Astrocyte (in vitro differentiated cells and primary cell): ENCODE measurements at regions not wholly inside any gene's neighbourhood (a gene's known extent, or its start where the extent isn't known, plus 50 kb on each side); places are given as distances from the start of the nearest gene placed in this dataset.

ENCODE experiments used
- DNase-seq: peaks from one replicate; pipeline ENCODE4 v3.0.0-alpha.2; 2010; ENCODE audit warnings: low read depth
- FAIRE-seq: peaks from 2 replicates; lab custom pipeline; 2011; peaks lifted over from hg19 to GRCh38; lab: Jason Lieb, UNC
- H2AFZ ChIP-seq: 2 replicates; pipeline ENCODE4 v1.6.0; 2012; ENCODE audit warnings: low read depth, low read length, inconsistent platforms
- H3K27ac ChIP-seq: 2 replicates; pipeline ENCODE4 v1.5.1; 2011; ENCODE audit warnings: low read depth, low read length, inconsistent platforms
- H3K27me3 ChIP-seq: 2 replicates; pipeline ENCODE4 v1.6.0; 2011; ENCODE audit warnings: low read length, inconsistent platforms; ENCODE audit not compliant: insufficient read depth
- H3K36me3 ChIP-seq: 2 replicates; pipeline ENCODE4 v1.5.1; 2011; ENCODE audit warnings: low read length, inconsistent platforms; ENCODE audit not compliant: insufficient read depth
- H3K4me1 ChIP-seq: 2 replicates; pipeline ENCODE4 v1.5.1; 2011; ENCODE audit warnings: low read length, inconsistent platforms; ENCODE audit not compliant: insufficient read depth
- H3K4me2 ChIP-seq: 2 replicates; pipeline ENCODE4 v1.6.0; 2012; ENCODE audit warnings: low read length, inconsistent platforms
- H3K4me3 ChIP-seq: 2 replicates; pipeline ENCODE4 v1.5.1; 2011; ENCODE audit warnings: low read depth, mild to moderate bottlenecking, low read length, inconsistent platforms; ENCODE audit not compliant: insufficient read depth
- H3K79me2 ChIP-seq: 2 replicates; pipeline ENCODE4 v1.6.0; 2012; ENCODE audit warnings: mild to moderate bottlenecking, low read length, inconsistent platforms; ENCODE audit not compliant: insufficient read depth
- H3K9ac ChIP-seq: 2 replicates; pipeline ENCODE4 v1.6.0; 2012; ENCODE audit warnings: mild to moderate bottlenecking, low read length, inconsistent platforms
- H3K9me3 ChIP-seq: 2 replicates; pipeline ENCODE4 v1.5.1; 2012; ENCODE audit warnings: low read depth, mild to moderate bottlenecking, low read length, inconsistent platforms; ENCODE audit not compliant: insufficient read depth
- H4K20me1 ChIP-seq: 2 replicates; pipeline ENCODE4 v1.6.0; 2012; ENCODE audit warnings: low read length, inconsistent platforms; ENCODE audit not compliant: insufficient read depth
- H3K27ac Mint-ChIP-seq: one replicate; pipeline ENCODE4 v1.8.0; 2021; ENCODE audit warnings: mild to moderate bottlenecking, mixed read lengths; ENCODE audit not compliant: unreplicated experiment
- H3K27me3 Mint-ChIP-seq: one replicate; pipeline ENCODE4 v1.8.0; 2021; ENCODE audit warnings: low read depth, mixed read lengths; ENCODE audit not compliant: unreplicated experiment
- H3K36me3 Mint-ChIP-seq: one replicate; pipeline ENCODE4 v1.8.0; 2021; ENCODE audit warnings: low read depth, mixed read lengths; ENCODE audit not compliant: unreplicated experiment
- H3K4me1 Mint-ChIP-seq: one replicate; pipeline ENCODE4 v1.8.0; 2021; ENCODE audit warnings: low read depth, mixed read lengths; ENCODE audit not compliant: unreplicated experiment
- H3K4me3 Mint-ChIP-seq: one replicate; pipeline ENCODE4 v1.8.0; 2021; ENCODE audit warnings: mild to moderate bottlenecking, moderate library complexity, mixed read lengths; ENCODE audit not compliant: unreplicated experiment
- H3K9me3 Mint-ChIP-seq: one replicate; pipeline ENCODE4 v1.8.0; 2021; ENCODE audit warnings: mild to moderate bottlenecking, mixed read lengths; ENCODE audit not compliant: unreplicated experiment
- CTCF ChIP-seq: IDR thresholded peaks from 2 replicates; pipeline ENCODE4 v1.5.1; 2011; ENCODE audit warnings: low read depth, mild to moderate bottlenecking, inconsistent platforms, low read length, moderate library complexity; ENCODE audit not compliant: insufficient read depth
- EZH2 ChIP-seq: IDR thresholded peaks from 2 replicates; pipeline ENCODE4 v1.6.1; 2012; ENCODE audit warnings: mild to moderate bottlenecking, low read length, inconsistent platforms; ENCODE audit not compliant: insufficient read depth

- H3K27me3 Mint-ChIP-seq: peaks cover 37% of the 10 kb centered on the region
Observed at GRCh38 chr13:27000686-27001085, 170.9 kb downstream of the USP12 start.

GRCh38 chr13:26999499-26999898 is 172.1 kb downstream of the USP12 start:
- no peak overlapping the region for H3K4me3 Mint-ChIP-seq
- TF ChIP-seq CTCF (no peak), EZH2 (no peak)
- Histone ChIP-seq H3K4me3 (no peak overlapping the region), H3K4me1 (no peaks in the 10 kb centered on the region), H3K27me3 (peaks cover 12% of the 10 kb centered on the region), H3K79me2 (no peaks in the 10 kb centered on the region), H3K9ac (no peak overlapping the region), H3K9me3 (no peaks in the 10 kb centered on the region), H3K27ac (no peak overlapping the region), H2AFZ (no peak overlapping the region), H3K36me3 (no peaks in the 10 kb centered on the region), H3K4me2 (no peak overlapping the region), H4K20me1 (no peaks in the 10 kb centered on the region)
- H3K36me3 Mint-ChIP-seq: no peaks in the 10 kb centered on the region
- peaks cover 28% of the 10 kb centered on the region for H3K27me3 Mint-ChIP-seq
- no peak for FAIRE-seq
- no peak for DNase-seq
- no peak overlapping the region for H3K27ac Mint-ChIP-seq
- no peaks in the 10 kb centered on the region for H3K4me1 Mint-ChIP-seq
- H3K9me3 Mint-ChIP-seq: peaks cover 14% of the 10 kb centered on the region

More at GRCh38 chr13:27000686-27001085, 170.9 kb downstream of the USP12 start:
- no peak overlapping the region for H3K9ac ChIP-seq
- Mint-ChIP-seq H3K4me1 (no peaks in the 10 kb centered on the region), H3K4me3 (no peak overlapping the region), H3K36me3 (no peaks in the 10 kb centered on the region), H3K9me3 (peaks cover 17% of the 10 kb centered on the region), H3K27ac (no peak overlapping the region)
- no peaks in the 10 kb centered on the region for H3K9me3 ChIP-seq
- H2AFZ ChIP-seq: no peak overlapping the region
- TF ChIP-seq CTCF (no peak), EZH2 (no peak)
- no peak overlapping the region for H3K4me2 ChIP-seq
- no peak overlapping the region for H3K4me3 ChIP-seq
- H3K79me2 ChIP-seq: no peaks in the 10 kb centered on the region
- H4K20me1 ChIP-seq: no peaks in the 10 kb centered on the region
- H3K27me3 ChIP-seq: peaks cover 5% of the 10 kb centered on the region
- no peak for FAIRE-seq
- no peak for DNase-seq
- H3K36me3 ChIP-seq: no peaks in the 10 kb centered on the region
- no peak overlapping the region for H3K27ac ChIP-seq
- no peaks in the 10 kb centered on the region for H3K4me1 ChIP-seq

GRCh38 chr13:26998292-26998691 is 173.3 kb downstream of the USP12 start:
- no peak for TF ChIP-seq CTCF
- no peak for TF ChIP-seq EZH2

More at GRCh38 chr13:26998292-26998691, 173.3 kb downstream of the USP12 start:
- H3K4me1 ChIP-seq: no peaks in the 10 kb centered on the region
- no peaks in the 10 kb centered on the region for H3K79me2 ChIP-seq
- H3K9ac ChIP-seq: no peak overlapping the region
- Mint-ChIP-seq H3K27ac (no peak overlapping the region), H3K4me3 (no peak overlapping the region), H3K4me1 (no peaks in the 10 kb centered on the region), H3K36me3 (no peaks in the 10 kb centered on the region), H3K27me3 (peaks cover 26% of the 10 kb centered on the region), H3K9me3 (peaks cover 5% of the 10 kb centered on the region)
- H3K9me3 ChIP-seq: no peaks in the 10 kb centered on the region
- DNase-seq (no peak), FAIRE-seq (no peak)
- H4K20me1 ChIP-seq: no peaks in the 10 kb centered on the region
- no peaks in the 10 kb centered on the region for H3K36me3 ChIP-seq
- peaks cover 12% of the 10 kb centered on the region for H3K27me3 ChIP-seq
- H3K27ac ChIP-seq: no peak overlapping the region
- no peak overlapping the region for H2AFZ ChIP-seq
- no peak overlapping the region for H3K4me3 ChIP-seq
- no peak overlapping the region for H3K4me2 ChIP-seq
